Stimulated activated CD8-positive, alpha-beta memory T cell treated with anti-CD3 and anti-CD28 coated beads, Interleukin-15, amount 100 ng/mL, for 4 hours (primary cell): ENCODE measurements at regions not wholly inside any gene's neighbourhood (a gene's known extent, or its start where the extent isn't known, plus 50 kb on each side); places are given as distances from the start of the nearest gene placed in this dataset.
"Not testable (repeated sequence)": the region's sequence is repeated elsewhere in the genome, so short reads cannot be mapped to it uniquely, and the experiment has no call there.

Experiments used
- DNase-seq, 2 donors: peaks; one replicate each; pipeline ENCODE4 v3.0.0-alpha.2; 2020; ENCODE audit warnings: low read depth in 2 of 2

DNA sequence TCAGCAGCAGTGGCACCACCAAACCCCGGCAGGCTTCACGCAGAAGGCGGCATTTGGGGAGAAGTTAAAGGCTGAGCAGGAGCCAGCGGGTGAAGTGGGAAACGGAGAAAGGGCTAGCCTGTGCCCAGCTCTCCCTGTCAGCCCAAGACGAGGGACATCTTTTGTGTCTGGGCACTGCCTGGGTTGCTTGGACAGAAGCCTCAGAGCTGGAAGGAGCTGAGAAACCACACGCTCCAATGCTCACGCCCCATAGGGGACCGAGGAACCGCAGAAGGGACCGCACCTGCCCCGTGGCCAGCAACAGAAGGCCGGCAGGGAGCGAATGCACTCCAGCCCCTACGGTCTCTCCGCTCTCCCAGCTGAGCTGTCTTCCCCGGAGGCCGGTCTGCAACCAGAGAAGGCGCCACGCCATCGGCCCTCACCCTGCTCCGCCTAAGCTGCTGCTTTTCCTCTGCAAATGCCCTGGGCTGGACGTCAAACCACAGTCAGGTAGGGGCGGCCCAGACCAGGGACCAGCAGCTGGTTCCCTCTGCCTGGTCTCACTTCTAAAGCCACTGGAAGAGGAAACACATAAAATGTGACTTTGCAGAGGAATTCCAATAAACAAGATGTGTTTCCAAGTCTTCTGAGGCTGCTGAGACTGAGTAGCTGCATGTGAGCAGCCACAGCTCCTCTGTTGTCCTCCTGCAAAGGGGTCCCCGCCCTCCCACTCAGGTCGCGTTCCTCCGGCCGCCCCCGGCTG, 182.4 kb upstream of the ZNF469 start:
- not testable (repeated sequence) for DNase-seq

GRCh38 chr16:88200896-88201185, 181.9 kb upstream of the ZNF469 start:
- DNase-seq = no peak

GRCh38 chr16:88201611-88202010, 181.1 kb upstream of the ZNF469 start:
- DNase-seq = not testable (repeated sequence)

DNA sequence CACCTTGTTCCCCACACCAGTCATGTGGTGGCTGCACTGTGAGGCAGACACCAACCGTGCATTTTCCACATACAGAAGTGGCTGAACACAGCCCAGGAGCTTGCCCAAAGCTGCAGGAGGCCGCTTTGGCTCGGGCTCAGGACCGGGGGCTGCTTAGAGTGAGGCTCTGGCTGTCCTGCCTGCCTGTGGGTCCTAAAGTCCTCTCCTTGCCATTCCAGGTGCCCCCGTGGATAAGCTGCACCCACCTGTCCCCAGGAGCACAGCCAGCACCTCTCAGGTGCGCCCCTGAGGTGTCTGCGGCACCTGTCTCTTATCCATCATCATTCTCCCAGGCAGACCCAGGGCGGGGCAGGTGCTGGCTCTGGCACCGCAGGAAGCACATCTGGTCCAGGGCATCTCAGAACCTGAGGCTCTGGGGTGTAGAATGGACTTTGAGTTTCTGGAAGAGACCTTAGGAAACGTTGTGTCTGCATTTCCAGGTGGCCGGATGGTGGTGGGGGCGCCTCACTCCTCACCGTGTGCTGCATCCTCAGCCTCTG, 180.5 kb upstream of the ZNF469 start:
- DNase-seq = no peak

- not testable (repeated sequence) for DNase-seq
These were observed 179.7 kb upstream of the ZNF469 start for GRCh38 chr16:88202856-88203681.

DNA sequence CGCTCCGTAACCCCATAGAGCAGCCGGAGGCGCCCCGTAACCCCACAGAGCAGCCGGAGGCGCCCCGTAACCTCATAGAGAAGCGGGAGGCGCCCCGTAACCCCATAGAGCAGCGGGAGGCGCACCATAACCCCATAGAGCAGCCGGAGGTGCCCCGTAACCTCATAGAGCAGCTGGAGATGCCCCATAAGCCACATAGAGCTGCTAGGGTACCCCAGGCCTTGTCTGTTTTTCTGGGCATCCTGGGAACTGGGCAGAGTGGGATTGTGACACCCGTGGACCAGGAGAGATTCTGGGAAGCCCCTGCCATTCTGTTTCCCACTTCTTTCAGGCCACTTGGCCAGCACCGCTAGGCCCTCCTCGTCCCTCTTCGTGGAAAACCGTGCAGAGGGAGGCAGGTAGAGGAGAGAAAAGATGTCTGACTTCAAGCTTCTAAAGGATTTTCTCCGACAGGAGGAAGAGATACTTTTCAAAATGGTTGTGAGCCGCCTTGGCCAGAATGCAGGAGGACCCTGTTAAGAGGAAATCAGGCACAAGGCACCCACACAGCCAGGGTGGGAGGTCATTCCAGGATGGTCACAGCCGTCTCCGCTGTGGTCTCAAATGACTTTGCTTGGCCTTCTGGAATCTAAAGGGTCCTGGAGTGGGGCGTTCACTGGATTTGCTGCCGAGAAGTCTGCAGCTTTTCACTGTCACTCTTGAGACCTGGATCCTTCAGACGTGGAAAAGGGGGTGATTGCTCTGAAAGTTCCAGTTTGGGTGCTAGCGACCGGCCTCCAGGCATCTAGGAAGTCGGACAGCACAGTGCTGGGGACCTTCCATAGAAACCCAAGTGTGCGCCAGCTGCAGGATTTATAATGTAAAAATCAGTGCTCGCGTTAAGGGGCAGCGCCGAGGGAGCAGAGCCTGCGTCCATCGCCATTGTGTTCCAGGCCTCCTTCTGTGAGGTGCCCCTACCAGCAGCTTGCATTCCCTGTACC, 178.3 kb upstream of the ZNF469 start:
- DNase-seq = not testable (repeated sequence)

GRCh38 chr16:88205482-88205881, 177.3 kb upstream of the ZNF469 start:
- not testable (repeated sequence) for DNase-seq

- DNase-seq = not testable (repeated sequence)
These were observed 176.8 kb upstream of the ZNF469 start for GRCh38 chr16:88206006-88206405.

- DNase-seq = not testable (repeated sequence)
These were observed 176.2 kb upstream of the ZNF469 start for GRCh38 chr16:88206516-88206915.

DNA sequence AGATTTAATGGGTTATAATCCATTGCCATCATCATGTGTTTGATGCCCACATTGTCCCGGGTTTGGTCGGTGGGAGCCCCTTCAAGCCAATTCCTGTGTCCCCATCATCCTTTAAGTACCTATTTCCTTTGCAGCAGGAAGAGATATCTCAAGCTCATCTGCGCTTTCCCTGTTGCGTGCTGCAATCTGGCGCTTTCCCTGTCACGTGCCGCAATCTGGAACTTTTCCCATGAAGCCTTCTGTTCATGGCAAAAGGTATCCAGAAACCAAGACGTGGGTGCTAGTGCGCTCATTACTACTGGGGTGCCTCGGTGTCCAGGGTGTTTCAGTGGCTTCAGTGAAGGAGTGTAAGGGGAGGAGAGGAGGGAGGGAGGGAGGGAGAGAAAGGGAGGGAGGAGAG, 174.6 kb upstream of the ZNF469 start:
- no peak for DNase-seq

DNA sequence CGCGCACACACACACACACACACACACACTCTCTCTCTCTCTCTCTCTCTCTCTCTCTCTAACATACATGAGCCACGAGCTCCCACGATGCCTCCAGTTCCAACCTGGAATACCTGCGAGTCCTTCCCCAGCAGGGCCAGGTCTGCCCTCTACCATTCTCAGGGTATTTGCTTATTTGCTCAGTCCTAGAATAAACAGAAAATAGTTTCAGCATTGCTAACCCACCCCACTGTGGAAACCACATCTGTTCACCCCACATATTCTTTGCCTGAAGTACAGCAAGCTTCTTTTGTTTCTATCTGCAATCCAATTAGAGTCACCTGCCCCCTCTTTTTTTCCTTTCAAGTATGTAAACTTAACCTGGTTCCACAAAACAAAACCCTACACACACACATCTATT, 174.0 kb upstream of the ZNF469 start:
- DNase-seq = not testable (repeated sequence)

- DNase-seq = not testable (repeated sequence)
These were observed 173.2 kb upstream of the ZNF469 start for GRCh38 chr16:88209579-88209978.

DNA sequence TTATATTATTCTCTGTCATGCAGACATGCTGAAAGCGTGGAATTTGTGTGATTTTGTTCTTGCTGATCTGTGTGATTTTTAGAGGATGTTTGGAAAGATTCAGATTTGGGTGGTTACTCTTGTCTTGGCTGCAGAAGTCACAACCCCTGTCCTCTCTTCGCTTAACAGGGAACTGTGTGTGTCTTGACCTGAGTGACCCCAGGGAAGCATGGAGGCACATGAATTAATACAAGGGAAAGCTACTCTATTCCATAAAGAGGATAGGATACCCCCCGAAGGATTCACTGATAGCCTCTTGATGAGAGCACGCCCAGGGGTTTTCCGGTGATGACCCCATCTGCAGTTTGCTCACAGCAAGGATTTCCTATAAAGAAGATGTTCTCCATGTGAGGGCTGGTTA, 168.8 kb upstream of the ZNF469 start:
- not testable (repeated sequence) for DNase-seq

GRCh38 chr16:88221001-88221761, 161.6 kb upstream of the ZNF469 start:
- not testable (repeated sequence) for DNase-seq

DNA sequence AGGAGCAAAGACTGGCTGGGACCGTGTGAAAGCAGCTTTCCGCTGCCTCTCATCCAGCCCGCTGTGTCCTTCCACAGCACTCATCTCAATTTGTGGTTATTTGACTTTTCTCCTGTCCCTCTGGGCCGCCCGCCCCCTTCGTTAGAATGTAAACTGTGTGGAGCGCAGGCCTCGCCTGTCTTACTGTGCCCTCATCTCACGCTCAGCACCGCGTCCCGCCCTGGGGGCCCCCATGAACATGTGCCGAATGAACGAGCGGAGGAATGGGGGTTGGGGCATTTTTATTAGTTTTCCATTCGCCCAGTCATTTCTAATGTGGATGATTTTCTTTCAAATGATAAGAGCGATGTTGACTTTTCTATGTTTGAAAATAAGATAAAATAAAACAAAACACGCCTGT, 159.1 kb upstream of the ZNF469 start:
- not testable (repeated sequence) for DNase-seq

DNA sequence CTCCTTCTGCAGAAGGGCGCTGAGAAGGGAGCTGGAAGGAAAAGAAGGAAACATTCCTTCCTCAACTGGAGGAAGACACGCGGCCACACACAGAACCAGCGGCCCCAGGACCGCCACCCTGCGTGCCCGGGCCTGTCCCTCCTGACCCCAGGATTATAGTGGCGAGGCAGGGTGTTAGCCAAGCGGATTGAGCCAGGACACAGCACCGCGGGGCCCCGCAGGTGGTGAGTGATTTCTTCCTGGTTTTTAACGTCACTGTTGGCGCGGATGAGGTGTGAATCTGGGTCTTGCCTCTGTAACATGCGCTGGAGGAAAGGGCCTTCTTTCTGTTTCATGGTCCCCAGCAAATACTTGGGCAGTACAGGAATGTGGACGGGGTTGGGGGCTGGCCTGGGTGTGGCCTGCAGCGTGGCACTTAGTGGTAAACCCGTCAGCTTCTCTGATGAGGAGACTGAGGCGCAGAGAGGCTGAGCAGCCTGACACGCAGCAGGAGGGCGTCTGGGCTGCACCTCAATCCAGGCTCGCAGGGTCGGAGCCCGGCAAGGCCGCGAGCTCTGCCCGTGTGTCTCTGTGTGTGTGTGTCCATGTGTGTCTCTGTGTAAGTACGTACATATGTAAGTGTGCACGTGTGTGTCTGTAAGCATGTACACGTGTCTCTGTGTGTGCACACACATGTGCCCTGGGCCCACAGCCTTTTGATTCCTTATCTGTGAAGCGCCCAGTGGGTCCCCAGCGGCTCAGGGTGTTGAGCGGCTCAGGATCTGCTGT, 158.4 kb upstream of the ZNF469 start:
- DNase-seq = not testable (repeated sequence)

DNA sequence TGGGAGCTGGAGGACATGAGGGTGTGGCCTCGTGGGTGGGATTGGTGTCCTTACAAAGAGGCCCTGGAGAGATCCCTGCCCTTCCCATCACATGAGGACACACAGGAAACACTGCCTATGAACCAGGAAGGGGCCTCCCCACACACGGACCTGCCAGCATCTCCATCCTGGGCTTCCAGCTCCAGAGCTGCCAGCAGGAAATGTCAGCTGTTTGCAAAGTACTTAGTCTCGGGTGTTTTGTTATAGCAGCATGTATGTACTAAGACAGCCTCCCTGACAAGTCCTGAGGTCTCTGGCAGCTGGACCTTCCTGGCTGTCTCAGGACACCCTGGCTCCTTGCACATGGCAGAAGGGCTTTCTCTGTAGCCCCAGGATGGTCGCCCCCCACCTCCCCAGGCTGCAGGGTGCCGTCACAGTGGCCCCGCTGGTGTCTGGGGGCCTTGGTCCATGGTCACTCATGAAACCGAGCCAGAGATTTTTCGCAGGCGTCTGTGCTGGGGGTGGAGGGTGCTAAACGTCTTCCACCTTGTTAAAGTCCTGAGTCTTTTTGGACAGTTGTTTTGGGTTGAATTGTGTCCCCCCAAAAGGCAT, 157.0 kb upstream of the ZNF469 start:
- not testable (repeated sequence) for DNase-seq

- not testable (repeated sequence) for DNase-seq
These were observed 156.5 kb upstream of the ZNF469 start for GRCh38 chr16:88226302-88226701.

DNA sequence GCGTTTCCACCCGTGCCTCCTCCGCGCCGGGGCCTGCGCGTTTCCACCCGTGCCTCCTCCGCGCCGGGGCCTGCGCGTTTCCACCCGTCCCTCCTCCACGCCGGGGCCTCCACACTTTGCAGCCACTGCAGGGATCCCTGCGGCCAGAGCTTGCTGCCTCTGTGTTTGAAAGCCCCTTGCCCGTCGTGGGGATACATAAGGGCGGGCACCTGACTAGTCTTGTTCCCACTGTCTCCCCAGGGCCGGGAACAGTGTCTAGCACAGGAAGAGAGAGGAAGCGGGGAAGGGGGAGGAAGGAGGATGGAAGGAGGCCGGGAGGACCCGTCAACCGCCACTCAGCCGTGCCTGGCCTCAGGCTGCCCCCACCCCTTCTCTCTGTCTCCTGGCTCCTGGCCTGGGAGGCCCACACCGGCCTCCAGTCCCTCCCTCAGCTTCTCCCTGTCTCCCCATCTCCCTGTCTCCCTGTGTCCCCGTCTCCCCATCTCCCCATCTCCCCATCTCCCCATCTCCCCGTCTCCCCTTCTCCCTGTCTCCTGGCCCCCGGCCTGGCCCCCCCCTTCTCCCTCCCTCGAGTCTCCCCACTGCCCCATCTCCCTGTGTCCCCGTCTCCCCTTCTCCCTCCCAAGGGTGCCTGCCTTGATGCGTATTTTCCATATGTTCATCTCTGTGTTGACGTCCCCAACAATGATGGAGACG, 155.6 kb upstream of the ZNF469 start:
- not testable (repeated sequence) for DNase-seq
